ENCODE measurements at regions not wholly inside any gene's neighbourhood (a gene's known extent, or its start where the extent isn't known, plus 50 kb on each side); places are given as distances from the start of the nearest gene placed in this dataset.

GRCh38 chr9:79953908-79954307 lies 382.1 kb downstream of the TLE4 start:
- no peak overlapping the region for H3K27ac ChIP-seq
- H3K9me3 ChIP-seq, result peaks cover 24% of the 10 kb centered on the region
- no peak overlapping the region for H3K4me3 ChIP-seq
- no peak overlapping the region for H3K4me2 ChIP-seq
- H4K20me1 ChIP-seq, result no peaks in the 10 kb centered on the region
- TF ChIP-seq Cebpa-rat (IDR thresholded peaks at IDR 0.05), result no peak
- no peak overlapping the region for H3K9ac ChIP-seq
- no peaks in the 10 kb centered on the region for H3K36me3 ChIP-seq
- H3K4me1 ChIP-seq, result no peaks in the 10 kb centered on the region
- H3K27me3 ChIP-seq, result no peaks in the 10 kb centered on the region

DNA sequence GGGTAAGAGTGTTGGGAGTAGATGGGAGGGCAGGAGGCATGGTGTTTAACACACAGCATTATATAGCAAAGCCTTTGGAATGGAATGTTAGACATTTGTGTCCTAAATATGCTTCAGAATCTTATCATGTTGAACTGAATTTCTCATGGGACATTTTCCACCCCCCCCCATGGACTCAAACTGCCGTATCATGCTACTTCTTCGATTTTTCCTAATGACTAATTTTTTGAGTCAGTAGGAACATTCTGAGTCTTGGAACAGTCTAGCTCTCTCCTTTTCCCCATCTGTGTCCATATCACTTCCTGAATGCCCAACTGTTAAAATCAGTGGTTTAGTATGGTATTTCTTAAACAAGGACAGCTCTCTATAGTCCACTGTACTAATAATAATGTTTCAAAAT lies 380.6 kb downstream of the TLE4 start:
- Histone ChIP-seq H3K27ac (no peak overlapping the region), H3K4me2 (no peak overlapping the region), H3K4me3 (no peak overlapping the region), H3K9ac (no peak overlapping the region), H3K36me3 (no peaks in the 10 kb centered on the region), H3K27me3 (no peaks in the 10 kb centered on the region), H3K9me3 (peaks cover 24% of the 10 kb centered on the region), H4K20me1 (no peaks in the 10 kb centered on the region), H3K4me1 (no peaks in the 10 kb centered on the region)
- no peak for TF ChIP-seq Cebpa-rat (IDR thresholded peaks at IDR 0.05)

GRCh38 chr9:79946712-79947111 lies 374.9 kb downstream of the TLE4 start:
- Histone ChIP-seq H3K9ac (no peak overlapping the region), H4K20me1 (no peaks in the 10 kb centered on the region), H3K4me1 (no peaks in the 10 kb centered on the region), H3K27ac (no peak overlapping the region), H3K4me3 (no peak overlapping the region), H3K9me3 (0 out of 2 replicates have a peak, but pooled peaks cover 7% of the 10 kb centered on the region), H3K4me2 (no peak overlapping the region), H3K27me3 (no peaks in the 10 kb centered on the region), H3K36me3 (no peaks in the 10 kb centered on the region)
- no peak for TF ChIP-seq Cebpa-rat (IDR thresholded peaks at IDR 0.05)

GRCh38 chr9:79945495-79945894 lies 373.7 kb downstream of the TLE4 start:
- H3K36me3 ChIP-seq, result no peaks in the 10 kb centered on the region
- H3K27ac ChIP-seq, result no peak overlapping the region
- no peaks in the 10 kb centered on the region for H4K20me1 ChIP-seq
- 0 out of 2 replicates have a peak, but pooled peaks cover 7% of the 10 kb centered on the region for H3K9me3 ChIP-seq
- no peak overlapping the region for H3K4me2 ChIP-seq
- H3K9ac ChIP-seq, result no peak overlapping the region
- H3K4me3 ChIP-seq, result no peak overlapping the region
- no peak for TF ChIP-seq Cebpa-rat (IDR thresholded peaks at IDR 0.05)
- peaks cover 3% of the 10 kb centered on the region; the same call in 1 of the 2 replicates for H3K4me1 ChIP-seq
- no peaks in the 10 kb centered on the region for H3K27me3 ChIP-seq

DNA sequence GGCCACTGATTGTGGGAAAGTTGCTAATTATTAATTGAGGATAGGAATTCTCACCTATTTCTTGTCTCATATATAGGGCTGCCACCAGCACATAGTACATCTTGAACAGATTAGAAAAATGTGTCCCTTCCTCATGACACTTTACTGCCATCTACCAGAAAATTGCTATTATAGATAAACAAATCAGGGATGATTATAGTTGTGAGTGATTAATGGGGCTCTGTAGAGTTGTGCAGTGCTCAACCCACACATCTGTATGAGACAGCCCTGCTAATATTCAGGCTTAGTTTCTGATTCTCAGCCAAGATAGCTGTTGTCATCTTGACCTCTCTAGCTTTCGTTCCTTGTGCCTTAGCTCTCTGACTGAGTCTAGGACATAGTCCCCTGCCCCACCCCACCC lies 373.3 kb downstream of the TLE4 start:
- no peak for TF ChIP-seq Cebpa-rat (IDR thresholded peaks at IDR 0.05)
- 0 out of 2 replicates have a peak, but pooled peaks cover 6% of the 10 kb centered on the region for H3K9me3 ChIP-seq
- H3K27ac ChIP-seq, result no peak overlapping the region

DNA sequence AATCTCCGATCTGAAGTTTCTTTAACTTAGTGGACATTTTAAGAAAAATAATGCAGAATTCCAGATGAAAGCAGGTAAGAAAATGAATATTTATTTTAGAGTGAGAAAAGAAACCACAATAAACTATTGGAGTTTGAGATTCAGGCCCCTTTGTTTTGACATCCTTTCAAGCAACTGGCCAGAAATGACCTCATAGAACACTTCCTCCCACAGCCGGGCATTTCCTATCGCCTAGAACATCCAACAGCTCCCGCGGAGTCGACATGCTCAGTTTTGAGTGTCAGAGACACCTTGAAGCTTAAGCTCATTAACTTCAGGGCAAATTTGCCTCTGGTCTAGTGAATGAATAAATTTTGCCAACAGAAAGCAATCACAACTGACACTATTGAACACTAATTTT lies 369.2 kb downstream of the TLE4 start:
- Histone ChIP-seq H4K20me1 (no peaks in the 10 kb centered on the region), H3K9ac (no peak overlapping the region), H3K4me3 (no peak overlapping the region), H3K9me3 (no peaks in the 10 kb centered on the region), H3K27me3 (no peaks in the 10 kb centered on the region), H3K4me2 (no peak overlapping the region), H3K4me1 (peaks cover 3% of the 10 kb centered on the region; the same call in 1 of the 2 replicates), H3K27ac (no peak overlapping the region), H3K36me3 (no peaks in the 10 kb centered on the region)
- TF ChIP-seq Cebpa-rat (IDR thresholded peaks at IDR 0.05), result no peak

More for the DNA sequence above, 373.3 kb downstream of the TLE4 start:
- Histone ChIP-seq H3K36me3 (no peaks in the 10 kb centered on the region), H3K27me3 (no peaks in the 10 kb centered on the region), H4K20me1 (no peaks in the 10 kb centered on the region), H3K9ac (no peak overlapping the region), H3K4me3 (no peak overlapping the region), H3K4me2 (no peak overlapping the region), H3K4me1 (peaks cover 3% of the 10 kb centered on the region; the same call in 1 of the 2 replicates)

DNA sequence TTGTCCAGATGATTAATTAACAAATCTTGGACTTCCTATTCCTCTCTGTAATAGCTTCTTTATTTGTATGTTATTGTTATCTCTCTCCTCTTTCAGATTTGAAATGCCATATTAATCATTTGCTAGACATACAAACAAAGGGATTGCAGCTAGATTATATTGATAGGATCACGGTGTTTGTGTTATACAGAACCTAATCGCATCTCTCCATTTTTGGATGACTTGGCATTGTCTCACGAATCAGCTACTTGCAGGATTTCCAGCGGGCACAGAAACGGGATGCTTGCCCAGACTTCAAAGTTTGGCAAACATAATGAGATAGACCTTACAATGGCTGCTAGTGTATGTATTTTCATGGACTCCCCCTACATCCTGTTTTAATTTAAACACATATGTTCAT lies 368.1 kb downstream of the TLE4 start:
- Histone ChIP-seq H3K27ac (no peak overlapping the region), H3K4me1 (peaks cover 3% of the 10 kb centered on the region; the same call in 1 of the 2 replicates), H3K9ac (no peak overlapping the region), H4K20me1 (no peaks in the 10 kb centered on the region), H3K36me3 (no peaks in the 10 kb centered on the region), H3K27me3 (no peaks in the 10 kb centered on the region), H3K4me3 (no peak overlapping the region), H3K4me2 (no peak overlapping the region), H3K9me3 (no peaks in the 10 kb centered on the region)
- TF ChIP-seq Cebpa-rat (IDR thresholded peaks at IDR 0.05), result no peak

DNA sequence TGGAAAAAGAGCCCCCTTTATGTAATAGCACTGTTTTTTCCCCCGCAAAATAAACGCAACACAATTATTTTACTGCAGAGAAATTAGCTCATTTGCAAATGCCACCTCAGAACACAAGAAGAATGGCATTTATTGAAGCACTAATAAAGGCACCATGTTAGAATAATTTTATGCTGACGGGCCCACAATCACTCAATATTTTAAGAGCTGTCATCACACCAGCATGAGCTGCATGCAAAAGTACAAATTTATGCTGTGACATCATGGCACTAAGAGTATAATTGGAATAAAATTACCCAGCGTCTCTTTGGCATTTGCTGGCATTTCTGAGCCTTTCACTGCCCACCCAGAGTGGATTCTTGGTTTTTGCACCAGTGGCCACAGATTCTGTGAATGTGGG lies 364.6 kb downstream of the TLE4 start:
- TF ChIP-seq Cebpa-rat (IDR thresholded peaks at IDR 0.05), result no peak
- Histone ChIP-seq H3K27me3 (no peaks in the 10 kb centered on the region), H3K4me3 (no peak overlapping the region), H3K4me2 (no peak overlapping the region), H4K20me1 (no peaks in the 10 kb centered on the region), H3K9ac (no peak overlapping the region), H3K27ac (no peak overlapping the region), H3K9me3 (no peaks in the 10 kb centered on the region), H3K4me1 (peaks cover 3% of the 10 kb centered on the region; the same call in 1 of the 2 replicates), H3K36me3 (no peaks in the 10 kb centered on the region)

DNA sequence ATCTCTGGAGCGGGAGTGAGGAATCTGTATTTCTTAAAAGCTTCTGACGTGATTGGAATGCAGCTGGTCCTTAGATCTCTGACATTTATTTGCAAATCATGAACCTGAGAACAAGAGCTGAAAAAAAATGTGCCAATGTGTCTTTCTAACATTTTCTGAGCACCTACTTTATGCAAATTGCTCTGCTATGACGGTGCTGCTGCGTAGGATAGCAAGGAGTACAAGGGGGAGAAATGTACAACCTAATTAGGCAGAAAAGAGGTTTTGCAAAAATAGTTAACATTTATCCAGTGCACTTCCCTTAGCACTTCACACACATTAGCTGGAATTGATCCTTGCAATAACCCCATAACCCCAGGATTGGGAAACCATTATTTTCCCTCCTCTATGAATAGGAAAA lies 357.5 kb downstream of the TLE4 start:
- TF ChIP-seq Cebpa-rat (IDR thresholded peaks at IDR 0.05), result no peak
- H3K4me3 ChIP-seq, result no peak overlapping the region
- no peaks in the 10 kb centered on the region for H3K27me3 ChIP-seq

DNA sequence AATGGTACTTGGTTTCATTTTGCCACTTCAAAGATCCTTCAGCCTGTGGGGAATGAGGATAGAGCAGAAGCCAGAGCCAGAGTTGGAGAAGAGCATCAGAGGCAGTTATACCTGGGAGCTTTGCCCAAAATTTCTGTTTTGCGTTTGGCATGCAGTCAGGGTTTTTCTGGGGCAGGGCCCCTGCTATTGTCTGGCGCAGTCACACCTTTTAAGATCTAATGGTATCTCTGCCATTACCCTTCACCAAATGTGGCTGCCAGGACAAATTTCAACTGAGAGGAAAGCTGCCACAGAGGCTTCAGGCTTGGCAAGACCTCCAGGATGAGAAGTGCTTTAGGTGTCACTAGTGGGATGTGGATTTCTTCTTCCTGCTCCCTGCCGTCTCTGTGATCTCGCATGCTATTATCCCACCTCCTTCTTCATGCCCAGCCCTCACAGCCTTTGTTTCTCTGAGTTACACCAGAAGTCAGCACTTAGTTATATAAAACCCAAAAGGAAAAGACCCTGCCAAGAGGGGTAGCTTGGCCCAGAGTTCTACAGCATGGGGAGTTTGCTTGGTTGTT lies 357.0 kb downstream of the TLE4 start:
- Histone ChIP-seq H3K27me3 (no peaks in the 10 kb centered on the region), H4K20me1 (no peaks in the 10 kb centered on the region), H3K9ac (no peak overlapping the region), H3K4me2 (no peak overlapping the region), H3K4me3 (no peak overlapping the region), H3K9me3 (no peaks in the 10 kb centered on the region), H3K4me1 (0 out of 2 replicates have a peak, but pooled peaks cover 5% of the 10 kb centered on the region), H3K27ac (no peak overlapping the region), H3K36me3 (no peaks in the 10 kb centered on the region)
- TF ChIP-seq Cebpa-rat (IDR thresholded peaks at IDR 0.05), result no peak

More for the DNA sequence above, 357.5 kb downstream of the TLE4 start:
- Histone ChIP-seq H3K9ac (no peak overlapping the region), H3K36me3 (no peaks in the 10 kb centered on the region), H3K9me3 (no peaks in the 10 kb centered on the region), H3K4me1 (0 out of 2 replicates have a peak, but pooled peaks cover 4% of the 10 kb centered on the region), H4K20me1 (no peaks in the 10 kb centered on the region), H3K27ac (no peak overlapping the region), H3K4me2 (no peak overlapping the region)

All from BLaER1 (cell line).